NCI-H2107 treated with DMSO at 0.1 percent for 48 hours (cell line): ENCODE measurements at regions not wholly inside any gene's neighbourhood (a gene's known extent, or its start where the extent isn't known, plus 50 kb on each side); places are given as distances from the start of the nearest gene placed in this dataset.

ENCODE experiments used
- DNase-seq: peaks from one replicate; lab custom pipeline; 2025; ENCODE audit not compliant: unreplicated experiment; lab: John Stamatoyannopoulos, UW

GRCh38 chr16:56093055-56093454 lies 98.2 kb upstream of the GNAO1 start:
- DNase-seq = no peak

- no peak for DNase-seq
These were observed 101.2 kb upstream of the GNAO1 start for GRCh38 chr16:56090076-56090475.

GRCh38 chr16:56087626-56088025 lies 103.7 kb upstream of the GNAO1 start:
- DNase-seq = no peak

- no peak for DNase-seq
These were observed 109.9 kb upstream of the GNAO1 start for GRCh38 chr16:56081371-56081770.

- DNase-seq = no peak
These were observed 115.4 kb upstream of the GNAO1 start for GRCh38 chr16:56075732-56076388.

- DNase-seq = no peak
These were observed 117.8 kb upstream of the GNAO1 start for GRCh38 chr16:56073508-56073907.

- no peak for DNase-seq
These were observed 119.2 kb upstream of the GNAO1 start for GRCh38 chr16:56072096-56072495.

GRCh38 chr16:56068816-56069215 lies 122.5 kb upstream of the GNAO1 start:
- no peak for DNase-seq

- DNase-seq = no peak
These were observed 123.0 kb upstream of the GNAO1 start for GRCh38 chr16:56068314-56068713.

- no peak for DNase-seq
These were observed 123.9 kb upstream of the GNAO1 start for GRCh38 chr16:56067406-56067805.

- no peak for DNase-seq
These were observed 124.7 kb upstream of the GNAO1 start for GRCh38 chr16:56066617-56067016.

- no peak for DNase-seq
These were observed 128.2 kb upstream of the GNAO1 start for GRCh38 chr16:56063111-56063510.

GRCh38 chr16:56057151-56057550 lies 134.1 kb upstream of the GNAO1 start:
- DNase-seq = no peak

GRCh38 chr16:56050916-56051315 lies 140.4 kb upstream of the GNAO1 start:
- DNase-seq = no peak

- DNase-seq = no peak
These were observed 142.7 kb upstream of the GNAO1 start for GRCh38 chr16:56048425-56049105.

GRCh38 chr16:56047307-56048234 lies 143.7 kb upstream of the GNAO1 start:
- no peak for DNase-seq

- DNase-seq = no peak
These were observed 148.9 kb upstream of the GNAO1 start for GRCh38 chr16:56042416-56042815.

- peak; percentile 27 for DNase-seq
These were observed 149.6 kb upstream of the GNAO1 start for GRCh38 chr16:56041556-56042140.

- no peak for DNase-seq
These were observed 152.7 kb upstream of the GNAO1 start for GRCh38 chr16:56038564-56039098.

GRCh38 chr16:56032072-56032471 lies 156.9 kb upstream of the CES5A start:
- DNase-seq = no peak

- no peak for DNase-seq
These were observed 153.9 kb upstream of the CES5A start for GRCh38 chr16:56029026-56029425.
